WI38 (cell line): ENCODE measurements at regions not wholly inside any gene's neighbourhood (a gene's known extent, or its start where the extent isn't known, plus 50 kb on each side); places are given as distances from the start of the nearest gene placed in this dataset.

ENCODE experiments used
- H3K4me3 ChIP-seq: 2 replicates; pipeline ENCODE4 v1.5.1; 2011; ENCODE audit warnings: low read depth, mild to moderate bottlenecking, control low read depth, low read length
- CTCF ChIP-seq: IDR thresholded peaks from 2 replicates; pipeline ENCODE4 v1.5.1; 2012; ENCODE audit warnings: low read depth, mild to moderate bottlenecking, control low read depth, low read length

DNA sequence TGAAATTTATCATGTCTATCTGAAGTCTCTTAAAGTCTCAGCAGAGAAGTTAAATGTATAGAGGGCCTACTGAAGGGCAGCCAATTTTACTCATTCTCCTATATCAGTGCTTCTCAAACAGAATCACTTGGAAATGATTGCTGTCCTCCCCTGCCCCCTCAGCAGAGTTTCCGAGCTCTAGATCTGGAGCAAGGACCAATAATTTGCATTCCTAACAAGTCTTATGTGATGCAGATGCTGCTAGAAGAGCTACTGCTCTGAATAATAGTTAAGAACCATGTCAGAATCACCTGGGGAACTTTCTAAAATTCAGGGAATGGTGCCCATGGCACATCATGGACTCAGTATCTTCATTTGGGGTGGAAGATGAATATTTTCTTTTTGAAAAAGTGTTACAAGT lies 105.6 kb upstream of the EPHA4 start:
- TF ChIP-seq CTCF: no peak
- H3K4me3 ChIP-seq: no peak overlapping the region

DNA sequence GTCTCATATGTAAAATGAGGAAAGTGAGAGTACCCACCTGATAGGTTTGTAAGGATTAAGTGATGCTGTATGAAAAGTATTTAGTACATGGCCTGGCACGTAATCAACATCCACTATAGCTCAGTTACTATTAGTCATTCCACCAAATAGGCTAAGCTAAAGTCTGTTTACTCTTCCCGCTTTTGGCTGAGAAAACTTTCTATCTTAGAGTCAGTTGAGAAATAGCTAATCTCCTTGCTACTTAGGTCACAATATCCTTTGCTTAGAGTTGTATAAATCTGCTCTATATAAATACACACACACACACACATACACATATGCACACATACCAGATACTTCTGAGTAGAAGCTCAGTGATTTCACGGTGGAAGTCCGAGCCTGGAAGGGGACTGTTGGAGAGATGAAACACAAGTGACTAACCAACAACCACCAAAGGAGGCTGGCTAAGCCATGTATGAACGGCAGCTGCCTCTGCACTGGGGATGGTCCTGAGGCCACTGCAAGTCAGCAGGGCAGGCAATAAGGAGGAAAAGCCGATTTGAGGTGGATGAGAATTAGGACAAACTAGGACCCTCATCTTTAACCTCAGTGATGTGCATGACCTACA lies 104.6 kb upstream of the EPHA4 start:
- TF ChIP-seq CTCF: no peak

GRCh38 chr2:221675201-221675908 lies 103.3 kb upstream of the EPHA4 start:
- no peak for TF ChIP-seq CTCF

More for the DNA sequence above, 104.6 kb upstream of the EPHA4 start:
- H3K4me3 ChIP-seq: no peak overlapping the region

DNA sequence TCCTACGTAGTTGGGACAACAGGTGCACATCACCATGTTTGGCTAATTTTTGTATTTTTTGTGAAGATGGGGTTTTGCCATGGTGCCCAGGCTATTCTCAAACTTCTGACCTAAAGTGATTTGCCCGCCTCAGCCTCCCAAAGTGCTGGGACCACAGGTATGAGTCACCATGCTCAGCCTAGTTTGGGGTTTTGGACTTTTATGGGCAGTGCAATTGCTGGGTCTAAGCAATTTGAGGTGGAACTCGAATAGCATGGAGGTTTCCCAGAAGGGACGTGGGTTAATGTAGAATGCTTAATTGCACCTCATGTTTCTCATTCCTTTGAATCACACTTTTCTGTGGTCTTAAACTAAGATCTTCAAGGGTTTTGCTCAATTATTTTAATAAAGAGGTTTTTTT lies 102.3 kb upstream of the EPHA4 start:
- H3K4me3 ChIP-seq: no peak overlapping the region
- TF ChIP-seq CTCF: no peak

More at GRCh38 chr2:221675201-221675908, 103.3 kb upstream of the EPHA4 start:
- H3K4me3 ChIP-seq: no peak overlapping the region

- TF ChIP-seq CTCF: no peak
- H3K4me3 ChIP-seq: no peak overlapping the region
Observed at GRCh38 chr2:221673248-221673647, 101.1 kb upstream of the EPHA4 start.

DNA sequence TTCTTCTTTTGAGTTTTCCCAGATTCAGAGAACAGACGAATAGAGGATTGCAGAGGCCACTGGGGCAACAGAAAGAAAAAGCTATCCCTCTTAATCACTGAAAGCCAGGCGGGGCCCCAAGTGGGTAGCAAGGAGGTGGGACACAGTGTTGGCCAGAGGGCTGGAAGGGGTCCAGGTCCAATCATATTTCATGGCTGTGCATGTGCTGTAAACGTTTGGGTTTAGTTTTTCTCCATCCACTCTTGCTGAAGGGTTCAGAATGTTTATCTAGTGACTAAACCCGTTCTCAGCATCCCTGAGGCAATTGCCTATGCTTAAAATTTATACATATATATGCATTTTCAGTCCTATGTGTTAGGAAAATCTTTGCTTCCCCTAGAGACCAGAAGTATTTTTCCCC lies 99.4 kb upstream of the EPHA4 start:
- H3K4me3 ChIP-seq: no peak overlapping the region
- no peak for TF ChIP-seq CTCF

DNA sequence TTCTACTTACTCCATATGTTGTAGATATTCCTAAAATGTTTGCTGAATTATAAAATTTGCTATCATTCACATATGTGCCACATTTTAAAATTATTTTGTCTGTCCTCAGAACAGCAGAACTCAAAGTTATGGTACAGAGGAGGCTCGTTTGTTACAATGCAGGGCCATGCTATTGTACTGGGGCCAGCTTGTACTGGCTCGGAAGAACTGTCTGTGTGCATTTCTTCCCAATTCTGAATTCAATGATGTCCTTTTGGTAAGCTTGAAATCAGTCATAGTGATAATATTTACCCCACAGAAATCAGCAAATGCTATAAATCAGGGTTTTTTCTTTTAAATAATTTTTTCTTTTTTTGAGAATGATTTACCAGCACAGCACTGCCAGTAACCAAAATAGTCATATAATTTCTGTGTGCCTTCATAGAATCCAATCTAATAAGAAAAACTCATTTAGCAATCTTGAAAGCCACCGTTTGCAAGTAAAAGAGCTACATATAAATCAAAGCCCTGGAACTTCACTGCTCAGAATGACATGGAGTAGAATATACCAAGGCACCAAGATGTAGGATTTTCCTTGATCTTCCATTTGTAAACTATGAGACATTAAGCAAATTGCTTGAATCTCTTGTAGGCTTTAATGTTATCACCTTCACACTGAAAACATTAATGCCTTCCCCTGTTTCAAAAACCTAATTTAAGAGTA lies 90.7 kb upstream of the EPHA4 start:
- TF ChIP-seq CTCF: no peak
- no peak overlapping the region for H3K4me3 ChIP-seq
